C4-2B (cell line): ENCODE measurements at regions not wholly inside any gene's neighbourhood (a gene's known extent, or its start where the extent isn't known, plus 50 kb on each side); places are given as distances from the start of the nearest gene placed in this dataset.

Experiments
- ZFX ChIP-seq: fragments of 450-650 bp; IDR thresholded peaks from 2 replicates; pipeline ENCODE4 v1.6.1; 2017
- TF ChIP-seq, protein P1 (sequence below): fragments of 450-650 bp; conservative IDR thresholded peaks from 2 replicates; pipeline ENCODE4 v1.5.1; 2017; ENCODE audit warnings: mild to moderate bottlenecking

DNA sequence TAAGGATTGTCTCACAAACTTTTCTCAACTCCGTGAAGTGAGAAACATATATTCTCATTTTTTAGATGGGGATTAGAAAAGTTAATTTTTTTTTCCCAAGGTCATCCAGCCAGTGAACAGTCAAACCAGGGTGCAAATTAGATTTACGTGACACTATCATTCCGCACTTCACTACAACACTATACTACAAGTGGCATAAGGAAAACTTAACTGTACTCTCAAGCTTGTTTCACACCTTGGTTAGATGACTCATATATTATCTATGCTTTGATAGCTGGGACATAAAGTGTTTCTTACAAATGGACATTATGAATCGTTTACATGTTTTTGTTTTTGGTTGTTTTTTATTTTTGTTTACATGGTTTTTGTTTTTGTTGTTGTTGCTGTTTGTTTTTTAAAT lies 525.7 kb downstream of the PPARGC1A start:
- TF ChIP-seq, protein P1, sequence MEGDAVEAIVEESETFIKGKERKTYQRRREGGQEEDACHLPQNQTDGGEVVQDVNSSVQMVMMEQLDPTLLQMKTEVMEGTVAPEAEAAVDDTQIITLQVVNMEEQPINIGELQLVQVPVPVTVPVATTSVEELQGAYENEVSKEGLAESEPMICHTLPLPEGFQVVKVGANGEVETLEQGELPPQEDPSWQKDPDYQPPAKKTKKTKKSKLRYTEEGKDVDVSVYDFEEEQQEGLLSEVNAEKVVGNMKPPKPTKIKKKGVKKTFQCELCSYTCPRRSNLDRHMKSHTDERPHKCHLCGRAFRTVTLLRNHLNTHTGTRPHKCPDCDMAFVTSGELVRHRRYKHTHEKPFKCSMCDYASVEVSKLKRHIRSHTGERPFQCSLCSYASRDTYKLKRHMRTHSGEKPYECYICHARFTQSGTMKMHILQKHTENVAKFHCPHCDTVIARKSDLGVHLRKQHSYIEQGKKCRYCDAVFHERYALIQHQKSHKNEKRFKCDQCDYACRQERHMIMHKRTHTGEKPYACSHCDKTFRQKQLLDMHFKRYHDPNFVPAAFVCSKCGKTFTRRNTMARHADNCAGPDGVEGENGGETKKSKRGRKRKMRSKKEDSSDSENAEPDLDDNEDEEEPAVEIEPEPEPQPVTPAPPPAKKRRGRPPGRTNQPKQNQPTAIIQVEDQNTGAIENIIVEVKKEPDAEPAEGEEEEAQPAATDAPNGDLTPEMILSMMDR: no peak
- no peak for TF ChIP-seq ZFX
